ENCODE measurements at regions not wholly inside any gene's neighbourhood (a gene's known extent, or its start where the extent isn't known, plus 50 kb on each side); places are given as distances from the start of the nearest gene placed in this dataset.
"Not testable (repeated sequence)": the region's sequence is repeated elsewhere in the genome, so short reads cannot be mapped to it uniquely, and the experiment has no call there.

DNA sequence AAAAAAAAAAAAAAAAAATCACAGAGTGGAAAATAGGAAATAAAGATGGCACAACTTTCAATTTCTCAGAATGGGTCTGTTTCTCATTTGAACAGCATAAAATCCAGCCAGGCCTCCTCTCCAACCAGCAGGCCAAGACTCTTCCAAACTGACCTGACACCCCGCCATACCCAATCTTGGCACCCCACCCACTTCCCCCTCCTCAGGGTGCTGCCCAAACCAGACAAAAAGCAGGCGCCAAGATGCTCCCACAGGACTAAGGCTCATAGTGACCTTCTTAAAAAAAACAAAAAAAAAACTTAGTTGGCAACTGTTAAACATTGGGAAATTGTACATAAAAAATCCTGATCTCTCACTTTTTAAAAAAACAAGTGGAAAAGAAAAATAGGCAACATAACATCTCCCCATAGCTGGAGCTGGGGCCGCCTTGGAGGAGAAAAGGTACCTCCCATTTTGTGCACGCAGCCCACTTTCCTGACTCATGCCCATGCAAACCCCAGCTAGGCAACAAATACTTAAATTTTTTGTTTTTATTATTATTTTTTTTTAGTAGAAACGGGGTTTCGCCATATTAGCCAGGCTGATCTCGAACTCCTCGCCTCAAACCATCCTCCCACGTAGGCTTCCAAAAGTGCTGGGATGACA, 124.9 kb upstream of the RRN3 start:
- TF ChIP-seq, protein P1, sequence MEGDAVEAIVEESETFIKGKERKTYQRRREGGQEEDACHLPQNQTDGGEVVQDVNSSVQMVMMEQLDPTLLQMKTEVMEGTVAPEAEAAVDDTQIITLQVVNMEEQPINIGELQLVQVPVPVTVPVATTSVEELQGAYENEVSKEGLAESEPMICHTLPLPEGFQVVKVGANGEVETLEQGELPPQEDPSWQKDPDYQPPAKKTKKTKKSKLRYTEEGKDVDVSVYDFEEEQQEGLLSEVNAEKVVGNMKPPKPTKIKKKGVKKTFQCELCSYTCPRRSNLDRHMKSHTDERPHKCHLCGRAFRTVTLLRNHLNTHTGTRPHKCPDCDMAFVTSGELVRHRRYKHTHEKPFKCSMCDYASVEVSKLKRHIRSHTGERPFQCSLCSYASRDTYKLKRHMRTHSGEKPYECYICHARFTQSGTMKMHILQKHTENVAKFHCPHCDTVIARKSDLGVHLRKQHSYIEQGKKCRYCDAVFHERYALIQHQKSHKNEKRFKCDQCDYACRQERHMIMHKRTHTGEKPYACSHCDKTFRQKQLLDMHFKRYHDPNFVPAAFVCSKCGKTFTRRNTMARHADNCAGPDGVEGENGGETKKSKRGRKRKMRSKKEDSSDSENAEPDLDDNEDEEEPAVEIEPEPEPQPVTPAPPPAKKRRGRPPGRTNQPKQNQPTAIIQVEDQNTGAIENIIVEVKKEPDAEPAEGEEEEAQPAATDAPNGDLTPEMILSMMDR (IDR thresholded peaks at IDR 0.05; ENCODE audit: borderline replicate concordance, extremely low read depth, low read length, poor library complexity, severe bottlenecking): not testable (repeated sequence)
- TF ChIP-seq EZH2 (IDR thresholded peaks at IDR 0.05; ENCODE audit: borderline replicate concordance, low read depth, low read length, severe bottlenecking): not testable (repeated sequence)
